CD4-positive, alpha-beta T cell treated with Interleukin-17A for 1 hour (primary cell): ENCODE measurements at regions not wholly inside any gene's neighbourhood (a gene's known extent, or its start where the extent isn't known, plus 50 kb on each side); places are given as distances from the start of the nearest gene placed in this dataset.

Experiments
- DNase-seq: peaks from one replicate; pipeline ENCODE4 v3.0.0-alpha.2; 2020

DNA sequence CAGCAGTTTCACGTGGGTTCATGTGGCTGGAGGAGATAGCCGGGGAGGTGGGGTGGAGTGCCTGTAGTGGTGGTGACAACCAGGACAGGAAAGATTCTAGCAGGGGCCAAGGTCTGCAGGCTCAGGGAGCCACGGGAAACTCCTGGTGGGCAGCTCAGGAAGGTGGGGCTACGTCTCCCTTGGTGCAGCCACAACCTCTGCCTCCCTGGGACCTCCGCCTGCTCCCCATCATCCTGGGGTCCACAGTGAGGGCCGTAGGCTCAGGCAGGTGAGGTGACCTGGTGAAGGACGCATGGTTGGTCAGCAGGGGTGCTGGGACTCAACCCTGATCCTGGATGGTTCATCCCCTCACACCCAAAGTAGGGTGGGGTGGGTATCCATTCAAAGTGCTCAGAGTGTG, 524.1 kb downstream of the TBC1D22A start:
- DNase-seq, result no peak

DNA sequence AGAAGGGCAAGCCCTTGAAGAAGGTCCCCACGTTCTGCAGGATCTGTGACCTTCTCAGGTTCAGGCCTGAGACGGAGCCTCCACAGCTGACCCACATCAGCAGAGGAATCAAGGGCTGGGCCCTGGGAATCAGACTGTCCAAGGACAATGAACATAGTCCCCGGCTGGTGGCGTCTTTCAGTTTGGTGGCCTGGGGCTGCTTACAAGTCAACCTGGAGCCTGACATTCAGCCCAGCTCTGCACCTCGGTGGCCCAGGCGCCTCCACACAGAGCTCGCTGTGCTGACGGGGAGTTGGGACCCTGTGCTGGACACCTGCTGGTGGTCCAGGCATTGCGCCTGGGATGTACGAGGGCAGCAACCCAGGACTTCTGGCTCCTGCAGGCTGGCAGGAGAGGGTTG, 523.5 kb downstream of the TBC1D22A start:
- DNase-seq, result no peak

DNA sequence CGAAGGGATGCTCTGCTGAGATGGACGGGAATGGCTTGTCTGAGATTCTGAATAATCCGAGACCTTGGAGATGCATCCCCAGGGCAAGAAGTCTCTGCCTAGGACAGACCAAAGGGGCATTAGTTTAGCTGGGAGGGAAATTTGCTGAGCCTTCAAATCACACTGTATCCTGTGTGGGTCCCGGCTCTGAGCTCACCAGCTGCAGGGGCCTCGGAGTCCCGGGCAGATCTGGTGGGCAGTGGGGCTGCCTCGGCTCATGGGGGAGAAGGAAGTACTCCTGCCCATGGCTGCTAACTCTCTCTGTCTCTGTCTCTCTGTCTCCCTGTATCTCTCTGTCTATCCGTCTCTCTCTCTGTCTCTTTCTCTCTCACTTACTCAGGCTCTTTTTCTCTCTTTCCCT, 522.4 kb downstream of the TBC1D22A start:
- DNase-seq, result no peak

DNA sequence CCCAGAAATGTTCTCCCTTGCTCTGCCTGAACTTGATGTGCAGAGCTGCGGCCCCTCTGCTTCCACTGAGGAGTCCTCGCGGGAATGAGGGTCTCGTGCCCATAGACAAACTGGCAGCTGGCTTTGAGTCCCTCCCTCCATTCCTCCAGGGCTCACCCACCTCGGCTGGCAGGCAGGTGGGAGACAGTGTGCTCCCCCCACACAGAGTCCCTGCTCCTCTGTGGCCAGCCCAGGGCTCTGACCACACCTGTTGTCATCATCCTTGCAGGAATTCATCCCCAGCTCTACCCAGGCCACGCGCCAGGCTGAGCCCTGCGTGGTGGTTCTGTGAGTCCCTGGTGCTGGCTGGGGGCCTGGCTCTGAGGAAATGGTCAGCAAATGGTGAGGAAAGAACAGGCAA, 521.9 kb downstream of the TBC1D22A start:
- DNase-seq, result no peak

GRCh38 chr22:47283616-47284270, 521.3 kb downstream of the TBC1D22A start:
- no peak for DNase-seq

- no peak for DNase-seq
Measured at GRCh38 chr22:47282851-47283250, 520.4 kb downstream of the TBC1D22A start.

GRCh38 chr22:47282366-47282765, 519.9 kb downstream of the TBC1D22A start:
- DNase-seq, result no peak

GRCh38 chr22:47281126-47282106, 519.0 kb downstream of the TBC1D22A start:
- no peak for DNase-seq

DNA sequence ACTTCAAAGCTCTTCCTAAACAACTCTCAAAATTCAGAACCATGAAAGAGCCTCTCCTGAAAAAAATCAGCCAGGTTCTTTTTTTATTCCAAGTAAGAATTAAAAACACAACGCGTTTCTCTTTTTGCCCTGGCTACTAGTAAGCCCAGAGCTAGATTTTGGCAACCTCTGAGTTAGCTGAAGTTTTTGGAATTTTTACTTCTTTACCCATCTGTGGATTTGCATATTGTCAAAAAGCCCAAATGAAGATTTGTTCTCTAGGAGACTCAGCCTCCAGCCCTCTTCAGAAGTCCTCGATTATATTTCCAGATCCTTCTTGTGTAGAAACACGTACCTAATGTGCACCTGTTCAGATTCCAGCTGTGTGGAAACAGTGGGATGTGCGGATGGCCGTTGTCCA, 517.9 kb downstream of the TBC1D22A start:
- no peak for DNase-seq

DNA sequence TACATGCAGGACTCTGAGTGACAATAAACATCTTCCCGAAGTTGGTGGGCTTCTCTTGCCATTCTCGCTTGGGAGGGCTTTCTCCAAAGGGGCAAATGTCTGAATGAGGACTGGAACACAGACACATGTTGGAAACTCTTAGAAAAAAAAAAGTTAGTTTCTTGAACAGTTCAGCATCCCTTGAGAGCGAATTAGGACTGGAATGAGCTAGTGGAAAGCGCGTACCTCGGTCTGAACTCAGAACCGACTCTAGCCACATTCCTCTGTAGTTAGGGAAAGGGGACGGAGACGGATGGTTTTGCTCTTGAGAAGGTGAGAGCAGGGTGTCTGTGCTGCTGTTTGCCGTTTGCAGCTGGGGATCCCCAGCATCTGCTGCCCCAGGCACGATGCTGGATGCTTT, 517.3 kb downstream of the TBC1D22A start:
- DNase-seq, result no peak

DNA sequence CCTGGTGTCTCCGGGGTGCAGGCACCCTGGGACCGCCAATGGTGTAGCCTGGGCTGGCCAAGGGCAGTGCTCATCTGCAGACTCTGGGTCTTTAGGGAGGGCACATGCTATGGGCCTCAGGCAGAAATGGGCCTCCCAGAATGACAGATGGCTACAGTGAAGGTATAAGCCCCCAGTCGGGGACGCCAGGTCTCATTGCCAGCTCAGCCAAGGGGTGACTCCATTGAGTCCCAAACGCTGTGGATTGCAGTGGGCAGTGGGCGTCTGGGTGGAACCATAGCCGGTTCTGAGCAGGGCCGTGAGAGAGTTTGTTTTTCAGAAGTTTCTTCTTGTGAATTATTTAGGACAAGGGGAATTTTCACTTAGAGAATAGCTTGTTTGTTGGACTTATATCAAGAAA, 516.9 kb downstream of the TBC1D22A start:
- no peak for DNase-seq

GRCh38 chr22:47278655-47279054, 516.2 kb downstream of the TBC1D22A start:
- no peak for DNase-seq

DNA sequence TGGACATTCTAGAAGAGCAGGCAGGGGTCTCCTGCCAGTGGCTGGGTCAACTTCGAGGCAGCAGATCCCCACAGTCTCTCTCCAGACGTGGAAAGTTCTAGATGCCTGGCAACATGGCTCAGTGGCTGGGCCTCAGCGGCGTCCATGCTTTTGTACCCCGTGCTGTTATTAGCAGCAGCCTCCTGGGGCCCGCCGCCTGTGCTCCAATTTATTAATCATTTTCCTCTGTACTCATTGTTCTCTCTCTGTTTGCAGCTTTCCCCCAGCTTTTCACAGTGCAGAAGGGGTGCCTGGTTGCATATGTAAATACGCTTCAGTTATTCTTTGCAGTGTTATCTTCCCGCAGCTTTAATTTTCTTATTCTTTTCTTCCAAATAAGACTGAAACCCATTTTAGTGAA, 515.1 kb downstream of the TBC1D22A start:
- DNase-seq, result no peak

- no peak for DNase-seq
Measured at GRCh38 chr22:47276991-47277390, 514.5 kb downstream of the TBC1D22A start.

DNA sequence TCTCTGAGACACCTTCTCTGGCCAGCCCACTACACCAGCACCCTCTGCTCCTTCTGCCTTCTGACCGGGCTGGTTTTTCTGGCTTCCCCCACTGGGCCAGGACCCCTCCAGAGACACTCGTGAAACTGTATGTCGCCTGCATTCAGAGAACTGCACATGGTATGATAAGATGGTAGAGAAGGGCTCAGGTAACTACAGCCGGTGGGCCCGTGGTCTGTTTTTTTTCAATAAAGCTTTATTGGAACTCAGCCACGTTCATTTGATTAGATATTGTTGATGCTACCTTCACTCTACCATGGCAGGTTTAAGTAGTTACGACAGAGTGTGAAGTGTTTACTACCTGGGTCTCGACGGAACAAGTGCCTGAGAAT, 514.0 kb downstream of the TBC1D22A start:
- no peak for DNase-seq

DNA sequence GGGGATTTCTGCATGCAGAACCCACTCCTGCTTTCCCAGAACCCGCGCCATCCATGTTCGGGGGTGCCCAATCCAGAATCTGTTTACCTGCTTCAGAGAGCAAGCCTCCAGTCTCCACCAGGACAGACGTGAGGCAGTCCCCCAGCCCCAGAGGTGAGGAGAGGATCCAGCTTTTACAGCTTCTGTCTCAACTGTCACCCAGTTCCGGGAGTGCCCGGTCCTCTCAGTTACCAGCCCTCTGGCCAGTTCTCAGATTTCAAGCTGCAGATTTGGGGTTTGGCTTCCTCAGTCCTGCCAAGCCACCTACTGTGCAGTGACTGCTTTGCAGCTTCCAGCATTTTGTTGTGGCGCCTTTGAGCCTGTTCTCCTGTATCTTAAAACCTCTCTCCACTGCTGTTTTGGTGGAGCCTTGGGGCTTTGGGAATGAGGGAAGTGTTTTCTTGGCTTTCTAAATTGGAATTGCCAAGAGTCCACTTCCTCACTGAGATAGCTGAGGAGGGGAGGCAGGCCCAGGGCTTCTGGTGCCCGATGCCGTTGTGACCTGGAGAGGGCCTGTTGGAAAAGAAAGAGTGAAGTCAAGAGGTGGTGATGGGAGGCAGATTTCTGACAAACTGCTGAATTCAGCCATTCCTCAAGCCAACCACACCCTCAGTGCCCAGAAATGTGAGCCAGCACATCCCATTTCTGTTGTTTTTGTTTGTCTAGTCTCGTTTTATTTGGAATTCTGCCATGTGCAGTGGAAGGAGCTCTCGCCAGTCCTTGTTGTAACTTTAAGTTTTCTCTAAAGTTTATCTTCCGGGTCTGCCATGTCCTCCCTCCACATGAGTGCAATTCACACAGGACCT, 513.4 kb downstream of the TBC1D22A start:
- DNase-seq, result no peak

- DNase-seq, result no peak
Measured at GRCh38 chr22:47274196-47274595, 511.7 kb downstream of the TBC1D22A start.

- DNase-seq, result no peak
Measured at GRCh38 chr22:47270463-47271135, 508.1 kb downstream of the TBC1D22A start.

- no peak for DNase-seq
Measured at GRCh38 chr22:47269516-47270088, 507.2 kb downstream of the TBC1D22A start.

DNA sequence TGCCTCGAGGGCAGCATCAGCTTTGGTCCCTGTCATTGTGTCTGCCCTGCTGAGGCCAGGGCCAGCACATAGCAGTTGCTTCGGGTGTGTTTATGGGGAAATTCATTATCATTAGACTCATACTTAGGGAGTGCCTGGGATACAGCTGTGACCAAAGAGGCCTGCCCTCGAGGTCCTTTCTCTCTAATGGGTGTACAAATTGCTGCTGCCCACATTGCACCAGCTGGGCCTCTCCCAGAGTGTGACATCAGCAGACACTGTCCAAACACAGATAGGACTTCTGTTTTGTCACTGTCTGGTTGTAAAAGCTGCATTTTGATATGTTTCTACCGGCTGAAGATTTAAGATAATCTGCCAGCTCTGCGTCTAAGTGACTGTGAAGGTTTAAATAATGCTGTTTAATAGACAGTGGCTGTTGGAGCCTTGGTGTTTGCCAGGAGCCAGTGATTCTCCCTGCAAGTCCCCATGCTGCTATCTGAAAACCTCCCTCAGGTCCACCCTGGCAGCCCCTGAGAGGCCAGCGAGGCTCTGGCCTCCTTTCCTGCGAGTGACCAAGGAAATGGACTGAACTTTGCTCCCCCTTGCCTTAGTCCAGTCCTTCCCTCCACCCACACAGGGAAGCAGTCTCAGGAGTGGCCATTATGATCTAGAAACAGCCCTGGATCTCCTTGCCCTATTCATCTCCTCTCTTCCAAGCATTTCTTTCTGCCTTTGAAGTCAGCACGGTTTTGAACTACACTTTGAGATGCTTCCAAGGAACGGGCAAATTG, 505.2 kb downstream of the TBC1D22A start:
- no peak for DNase-seq

- DNase-seq, result no peak
Measured at GRCh38 chr22:47266329-47266728, 503.9 kb downstream of the TBC1D22A start.

DNA sequence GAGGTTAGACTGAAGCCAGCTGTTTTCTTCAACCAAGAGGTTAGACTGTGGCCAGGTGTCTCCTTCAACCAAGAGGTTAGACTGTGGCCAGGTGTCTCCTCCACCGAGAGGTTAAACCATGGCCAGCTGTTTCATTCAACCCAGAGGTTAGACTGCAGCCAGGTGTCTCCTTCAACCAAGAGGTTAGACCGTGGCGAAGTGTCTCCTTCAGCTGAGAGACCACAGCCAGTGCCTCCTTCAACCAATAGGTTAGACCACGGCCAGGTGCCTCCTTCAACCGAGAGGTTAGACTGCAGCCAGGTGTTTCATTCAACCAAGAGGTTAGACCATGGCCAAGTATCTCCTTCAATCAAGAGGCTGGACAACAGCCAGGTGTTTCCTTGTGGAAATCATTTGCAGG, 498.1 kb downstream of the TBC1D22A start:
- no peak for DNase-seq
